OCI-M2 (cell line): ENCODE measurements at regions not wholly inside any gene's neighbourhood (a gene's known extent, or its start where the extent isn't known, plus 50 kb on each side); places are given as distances from the start of the nearest gene placed in this dataset.

Source experiments
- DNase-seq: peaks from one replicate; lab custom pipeline; 2025; ENCODE audit not compliant: unreplicated experiment; lab: John Stamatoyannopoulos, UW

GRCh38 chr15:26477044-26477443 lies 295.8 kb downstream of the GABRB3 start:
- no peak for DNase-seq

GRCh38 chr15:26475554-26475953 lies 297.3 kb downstream of the GABRB3 start:
- DNase-seq, result no peak

- DNase-seq, result no peak
These were observed 300.2 kb downstream of the GABRB3 start for GRCh38 chr15:26472661-26473060.

- DNase-seq, result no peak
These were observed 310.8 kb downstream of the GABRB3 start for GRCh38 chr15:26461847-26462608.

GRCh38 chr15:26460165-26460564 lies 312.7 kb downstream of the GABRB3 start:
- DNase-seq, result no peak

GRCh38 chr15:26455828-26456227 lies 317.0 kb downstream of the GABRB3 start:
- no peak for DNase-seq

- no peak for DNase-seq
These were observed 319.0 kb downstream of the GABRB3 start for GRCh38 chr15:26453914-26454313.

- DNase-seq, result no peak
These were observed 320.9 kb downstream of the GABRB3 start for GRCh38 chr15:26451995-26452394.

- no peak for DNase-seq
These were observed 323.6 kb downstream of the GABRB3 start for GRCh38 chr15:26449291-26449690.

GRCh38 chr15:26443321-26443720 lies 329.5 kb downstream of the GABRB3 start:
- no peak for DNase-seq

GRCh38 chr15:26442680-26443079 lies 330.2 kb downstream of the GABRB3 start:
- no peak for DNase-seq

- no peak for DNase-seq
These were observed 333.2 kb downstream of the GABRB3 start for GRCh38 chr15:26439681-26440080.

- DNase-seq, result no peak
These were observed 334.1 kb downstream of the GABRB3 start for GRCh38 chr15:26438718-26439117.

- no peak for DNase-seq
These were observed 334.6 kb downstream of the GABRB3 start for GRCh38 chr15:26438316-26438715.

GRCh38 chr15:26433818-26434217 lies 339.0 kb downstream of the GABRB3 start:
- no peak for DNase-seq

- no peak for DNase-seq
These were observed 339.8 kb downstream of the GABRB3 start for GRCh38 chr15:26433060-26433459.

- no peak for DNase-seq
These were observed 351.8 kb downstream of the GABRB3 start for GRCh38 chr15:26421065-26421464.

- no peak for DNase-seq
These were observed 377.2 kb downstream of the GABRB3 start for GRCh38 chr15:26395624-26396023.

- no peak for DNase-seq
These were observed 378.1 kb downstream of the GABRB3 start for GRCh38 chr15:26394801-26395200.

GRCh38 chr15:26392956-26393355 lies 379.9 kb downstream of the GABRB3 start:
- DNase-seq, result no peak

GRCh38 chr15:26391567-26392194 lies 381.2 kb downstream of the GABRB3 start:
- no peak for DNase-seq

GRCh38 chr15:26382444-26383072 lies 390.3 kb downstream of the GABRB3 start:
- DNase-seq, result no peak
